GM23338 (cell line): ENCODE measurements at regions not wholly inside any gene's neighbourhood (a gene's known extent, or its start where the extent isn't known, plus 50 kb on each side); places are given as distances from the start of the nearest gene placed in this dataset.

Experiments used
- ATAC-seq: fragments of 200-7000 bp; cut with Tn5 transposase; 3 replicates; pipeline ENCODE4 v1.9.1; 2020
- DNase-seq: peaks from one replicate; pipeline ENCODE4 v3.0.0-alpha.2; 2015; ENCODE audit warnings: low spot score
- H2AFZ ChIP-seq: fragments of 200-600 bp; sonication (generic); 2 replicates; pipeline ENCODE4 v1.8.0; 2016; ENCODE audit warnings: antibody characterized with exemption, mild to moderate bottlenecking, moderate library complexity
- H3F3A ChIP-seq: fragments of 200-600 bp; sonication (generic); replicated peaks from 2 replicates; pipeline ENCODE4 v1.8.0; 2017; ENCODE audit warnings: antibody characterized with exemption, mixed run types, low read depth
- H3K27ac ChIP-seq: fragments of 200-600 bp; sonication (generic); 2 replicates; pipeline ENCODE4 v1.6.1; 2016; ENCODE audit warnings: low read depth
- H3K27me3 ChIP-seq: fragments of 200-600 bp; sonication (generic); 2 replicates; pipeline ENCODE4 v1.8.0; 2016; ENCODE audit warnings: mild to moderate bottlenecking, mixed run types, moderate library complexity; ENCODE audit not compliant: insufficient read depth
- H3K36me3 ChIP-seq: fragments of 200-600 bp; sonication (generic); 2 replicates; pipeline ENCODE4 v1.8.0; 2016; ENCODE audit warnings: mild to moderate bottlenecking; ENCODE audit not compliant: insufficient read depth
- H3K4me1 ChIP-seq: fragments of 200-600 bp; sonication (generic); 2 replicates; pipeline ENCODE4 v1.8.0; 2016; ENCODE audit warnings: mild to moderate bottlenecking, moderate library complexity; ENCODE audit not compliant: insufficient read depth
- H3K4me2 ChIP-seq: fragments of 200-600 bp; sonication (generic); 2 replicates; pipeline ENCODE4 v1.7.1; 2017; ENCODE audit warnings: mixed run types
- H3K4me3 ChIP-seq: fragments of 200-600 bp; sonication (generic); 2 replicates; pipeline ENCODE4 v1.6.1; 2016; ENCODE audit warnings: mixed run types
- H3K79me2 ChIP-seq: fragments of 200-600 bp; sonication (generic); replicated peaks from 2 replicates; pipeline ENCODE4 v1.8.0; 2017; ENCODE audit warnings: mild to moderate bottlenecking; ENCODE audit not compliant: insufficient read depth
- H3K9me2 ChIP-seq: fragments of 200-600 bp; sonication (generic); 2 replicates; pipeline ENCODE4 v1.8.0; 2017; ENCODE audit not compliant: insufficient read depth
- H4K20me1 ChIP-seq: fragments of 200-600 bp; sonication (generic); replicated peaks from 2 replicates; pipeline ENCODE4 v1.8.0; 2017; ENCODE audit warnings: mild to moderate bottlenecking; ENCODE audit not compliant: insufficient read depth
- H3K27ac Mint-ChIP-seq: 2 replicates; pipeline ENCODE4 v1.8.0; 2020; ENCODE audit warnings: inconsistent platforms, mild to moderate bottlenecking, moderate library complexity, mixed read lengths
- H3K27me3 Mint-ChIP-seq: 3 replicates; pipeline ENCODE4 v1.8.0; 2022; ENCODE audit warnings: low read depth, mild to moderate bottlenecking, moderate library complexity, mixed read lengths, inconsistent platforms; ENCODE audit not compliant: insufficient read depth, poor library complexity
- H3K36me3 Mint-ChIP-seq: 3 replicates; pipeline ENCODE4 v1.8.0; 2021; ENCODE audit warnings: low read depth, mild to moderate bottlenecking, inconsistent platforms, moderate library complexity, mixed read lengths
- H3K4me1 Mint-ChIP-seq: 3 replicates; pipeline ENCODE4 v1.8.0; 2020; ENCODE audit warnings: mild to moderate bottlenecking, inconsistent platforms, mixed read lengths
- H3K4me3 Mint-ChIP-seq: 3 replicates; pipeline ENCODE4 v1.8.0; 2021; ENCODE audit warnings: moderate library complexity, mild to moderate bottlenecking, inconsistent platforms, mixed read lengths
- H3K9me3 Mint-ChIP-seq: 3 replicates; pipeline ENCODE4 v1.8.0; 2020; ENCODE audit warnings: moderate library complexity, mild to moderate bottlenecking, inconsistent platforms, mixed read lengths
- CREB1 ChIP-seq: fragments of 250-450 bp; sonication (Bioruptor Pico); IDR thresholded peaks from 2 replicates; pipeline ENCODE4 v1.5.0; 2020; ENCODE audit warnings: low read depth, mild to moderate bottlenecking, moderate library complexity
- ETS1 ChIP-seq: IDR thresholded peaks from 2 replicates; pipeline ENCODE4 v1.6.1; 2016; ENCODE audit warnings: antibody characterized with exemption
- EZH2phosphoT487 ChIP-seq: fragments of 200-600 bp; sonication (generic); IDR thresholded peaks from one replicate; pipeline ENCODE4 v1.8.1; 2018; ENCODE audit warnings: antibody characterized with exemption; ENCODE audit not compliant: unreplicated experiment
- JUNB ChIP-seq: IDR thresholded peaks from one replicate; pipeline ENCODE4 v1.6.1; 2016; ENCODE audit warnings: antibody characterized with exemption; ENCODE audit not compliant: unreplicated experiment
- NANOG ChIP-seq: IDR thresholded peaks from 2 replicates; pipeline ENCODE4 v1.6.1; 2016; ENCODE audit warnings: antibody characterized with exemption, borderline replicate concordance
- POLR2AphosphoS5 ChIP-seq: IDR thresholded peaks from 2 replicates; pipeline ENCODE4 v1.6.1; 2016; ENCODE audit warnings: antibody characterized with exemption, low read depth
- REST ChIP-seq: IDR thresholded peaks from one replicate; pipeline ENCODE4 v1.6.1; 2018; ENCODE audit warnings: antibody characterized with exemption; ENCODE audit not compliant: unreplicated experiment
- STAT1 ChIP-seq: IDR thresholded peaks from one replicate; pipeline ENCODE4 v1.6.1; 2016; ENCODE audit warnings: antibody characterized with exemption; ENCODE audit not compliant: unreplicated experiment
- ZNF114 ChIP-seq: fragments of 250-450 bp; sonication (Bioruptor Pico); IDR thresholded peaks from 2 replicates; pipeline ENCODE4 v1.5.0; 2020; ENCODE audit warnings: mild to moderate bottlenecking, moderate library complexity
- ZNF331 ChIP-seq: fragments of 250-450 bp; sonication (Bioruptor Pico); IDR thresholded peaks from 2 replicates; pipeline ENCODE4 v1.5.0; 2020; ENCODE audit warnings: low read depth, mild to moderate bottlenecking, moderate library complexity
- TF ChIP-seq, protein P1 (sequence below), 2 experiments: fragments of 200-600 bp in 1 of 2; sonication (generic) in 1 of 2; conservative IDR thresholded peaks; 2 replicates each; pipeline versions ENCODE4 v1.5.1 to v1.6.1; 2016 to 2017; ENCODE audit warnings: antibody characterized with exemption in 2 of 2, low read depth in 2 of 2, mild to moderate bottlenecking in 2 of 2, moderate library complexity in 1 of 2

DNA sequence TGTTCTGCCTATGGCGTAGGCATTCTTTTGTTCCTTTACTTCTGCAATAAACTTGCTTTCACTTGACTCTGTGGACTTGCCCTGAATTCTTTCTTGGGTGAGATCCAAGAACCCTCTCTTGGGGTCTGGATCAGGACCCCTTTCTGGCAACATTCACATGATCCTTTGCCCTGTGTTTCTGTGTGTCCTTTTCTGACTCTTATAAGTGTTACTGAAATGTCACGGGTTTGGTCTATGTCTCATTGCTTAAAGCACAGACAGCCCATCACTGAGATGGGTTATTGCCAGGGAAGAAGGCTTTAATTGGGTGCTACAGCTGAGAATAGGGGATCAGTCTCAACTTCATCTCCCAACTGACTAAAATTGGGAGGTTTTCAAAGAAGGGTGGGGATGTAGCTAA is 110.9 kb upstream of the XPO1 start:
- no peak overlapping the region for H3K27ac ChIP-seq
- TF ChIP-seq, protein P1, sequence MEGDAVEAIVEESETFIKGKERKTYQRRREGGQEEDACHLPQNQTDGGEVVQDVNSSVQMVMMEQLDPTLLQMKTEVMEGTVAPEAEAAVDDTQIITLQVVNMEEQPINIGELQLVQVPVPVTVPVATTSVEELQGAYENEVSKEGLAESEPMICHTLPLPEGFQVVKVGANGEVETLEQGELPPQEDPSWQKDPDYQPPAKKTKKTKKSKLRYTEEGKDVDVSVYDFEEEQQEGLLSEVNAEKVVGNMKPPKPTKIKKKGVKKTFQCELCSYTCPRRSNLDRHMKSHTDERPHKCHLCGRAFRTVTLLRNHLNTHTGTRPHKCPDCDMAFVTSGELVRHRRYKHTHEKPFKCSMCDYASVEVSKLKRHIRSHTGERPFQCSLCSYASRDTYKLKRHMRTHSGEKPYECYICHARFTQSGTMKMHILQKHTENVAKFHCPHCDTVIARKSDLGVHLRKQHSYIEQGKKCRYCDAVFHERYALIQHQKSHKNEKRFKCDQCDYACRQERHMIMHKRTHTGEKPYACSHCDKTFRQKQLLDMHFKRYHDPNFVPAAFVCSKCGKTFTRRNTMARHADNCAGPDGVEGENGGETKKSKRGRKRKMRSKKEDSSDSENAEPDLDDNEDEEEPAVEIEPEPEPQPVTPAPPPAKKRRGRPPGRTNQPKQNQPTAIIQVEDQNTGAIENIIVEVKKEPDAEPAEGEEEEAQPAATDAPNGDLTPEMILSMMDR (conservative IDR thresholded peaks at IDR 0.05; ENCODE audit: low read depth in 2 of 2): no peak
- no peak for TF ChIP-seq EZH2phosphoT487
- TF ChIP-seq POLR2AphosphoS5: no peak
- no peak for TF ChIP-seq ZNF114
- TF ChIP-seq ZNF331 (CRISPR knock-in tag): no peak
- no peak for TF ChIP-seq CREB1 (CRISPR knock-in tag)
- TF ChIP-seq JUNB: no peak
- TF ChIP-seq NANOG: no peak
- no peak for TF ChIP-seq STAT1
- TF ChIP-seq REST: no peak
- TF ChIP-seq ETS1: no peak
- H3F3A ChIP-seq: no peaks in the 10 kb centered on the region
- H3K4me3 ChIP-seq: no peak overlapping the region
- no peak overlapping the region for H2AFZ ChIP-seq
- no peaks in the 10 kb centered on the region for H3K27me3 Mint-ChIP-seq
- H4K20me1 ChIP-seq: no peaks in the 10 kb centered on the region
- H3K27ac Mint-ChIP-seq: no peak overlapping the region
- no peak overlapping the region for H3K4me2 ChIP-seq
- DNase-seq: no peak
- H3K4me1 Mint-ChIP-seq: no peaks in the 10 kb centered on the region
- peaks cover 6% of the 10 kb centered on the region; the same call in 1 of the 3 replicates for H3K36me3 Mint-ChIP-seq
- no peaks in the 10 kb centered on the region for H3K36me3 ChIP-seq
- 0 out of 2 replicates have a peak, but pooled peaks cover 3% of the 10 kb centered on the region for H3K9me2 ChIP-seq
- no peak overlapping the region for H3K4me3 Mint-ChIP-seq
- no peak for ATAC-seq
- no peaks in the 10 kb centered on the region for H3K79me2 ChIP-seq
- no peaks in the 10 kb centered on the region for H3K27me3 ChIP-seq
- peaks cover 20% of the 10 kb centered on the region for H3K9me3 Mint-ChIP-seq
- no peaks in the 10 kb centered on the region for H3K4me1 ChIP-seq

GRCh38 chr2:61647044-61647443 is 108.9 kb upstream of the XPO1 start:
- no peak overlapping the region for H3K27ac Mint-ChIP-seq
- DNase-seq: no peak

More at GRCh38 chr2:61647044-61647443, 108.9 kb upstream of the XPO1 start:
- Histone ChIP-seq H4K20me1 (no peaks in the 10 kb centered on the region), H2AFZ (no peak overlapping the region), H3K27ac (no peak overlapping the region), H3K4me2 (no peak overlapping the region), H3K9me2 (0 out of 2 replicates have a peak, but pooled peaks cover 3% of the 10 kb centered on the region), H3K4me1 (no peaks in the 10 kb centered on the region), H3K36me3 (no peaks in the 10 kb centered on the region), H3K79me2 (no peaks in the 10 kb centered on the region), H3K27me3 (no peaks in the 10 kb centered on the region), H3K4me3 (no peak overlapping the region), H3F3A (no peaks in the 10 kb centered on the region)
- Mint-ChIP-seq H3K9me3 (peaks cover 20% of the 10 kb centered on the region), H3K36me3 (peaks cover 6% of the 10 kb centered on the region; the same call in 1 of the 3 replicates), H3K4me1 (no peaks in the 10 kb centered on the region), H3K4me3 (no peak overlapping the region), H3K27me3 (no peaks in the 10 kb centered on the region)
- ATAC-seq: no peak
- no peak for TF ChIP-seq ZNF114
- no peak for TF ChIP-seq EZH2phosphoT487
- TF ChIP-seq, protein P1 (conservative IDR thresholded peaks at IDR 0.05; ENCODE audit: low read depth in 2 of 2): no peak
- no peak for TF ChIP-seq POLR2AphosphoS5
- TF ChIP-seq STAT1: no peak
